ENCODE measurements at regions not wholly inside any gene's neighbourhood (a gene's known extent, or its start where the extent isn't known, plus 50 kb on each side); places are given as distances from the start of the nearest gene placed in this dataset.

GRCh38 chr17:55664287-55664686, 58.4 kb downstream of the TMEM100 start:
- TF ChIP-seq POLR2A (IDR thresholded peaks at IDR 0.05) (no peak), CTCF (IDR thresholded peaks at IDR 0.05) (no peak), EP300 (IDR thresholded peaks at IDR 0.05) (no peak)
